Natural killer cell (primary cell): ENCODE measurements at regions not wholly inside any gene's neighbourhood (a gene's known extent, or its start where the extent isn't known, plus 50 kb on each side); places are given as distances from the start of the nearest gene placed in this dataset.

Experiments used
- ATAC-seq, 3 donors: fragments of 150-1000 bp in 2 of 3; fragments of 200-7000 bp in 1 of 3; cut with Tn5 transposase; 1 replicate in 1 of 3; 2 replicates in 2 of 3; pipeline ENCODE4 v1.10.0; 2021; ENCODE audit warnings: mild to moderate bottlenecking in 2 of 3, moderate library complexity in 2 of 3
- DNase-seq, 2 donors: peaks; one replicate each; pipeline versions ENCODE4 v3.0.0 to v3.0.0-alpha.2; 2013 to 2021; ENCODE audit warnings: mixed read lengths in 1 of 2
- H3K27ac ChIP-seq: one replicate; pipeline ENCODE4 v1.5.1; 2013; ENCODE audit warnings: mild to moderate bottlenecking, low read length
- H3K27me3 ChIP-seq: one replicate; pipeline ENCODE4 v1.6.1; 2013; ENCODE audit warnings: low read length; ENCODE audit not compliant: control insufficient read depth, insufficient read depth
- H3K36me3 ChIP-seq: one replicate; pipeline ENCODE4 v1.6.1; 2013; ENCODE audit warnings: low read length; ENCODE audit not compliant: control insufficient read depth, insufficient read depth
- H3K4me1 ChIP-seq: one replicate; pipeline ENCODE4 v1.6.1; 2013; ENCODE audit warnings: low read length; ENCODE audit not compliant: control insufficient read depth, insufficient read depth
- H3K4me3 ChIP-seq: one replicate; pipeline ENCODE4 v1.5.1; 2013; ENCODE audit warnings: low read length
- H3K9me3 ChIP-seq: one replicate; pipeline ENCODE4 v1.6.1; 2013; ENCODE audit warnings: low read length; ENCODE audit not compliant: control insufficient read depth, insufficient read depth
- H3K27ac Mint-ChIP-seq, 2 donors: one replicate each; pipeline ENCODE4 v1.8.0; 2022; ENCODE audit warnings: mild to moderate bottlenecking in 2 of 2, mixed read lengths in 2 of 2, moderate library complexity in 1 of 2
- H3K27me3 Mint-ChIP-seq, 2 donors: one replicate each; pipeline ENCODE4 v1.8.0; 2022; ENCODE audit warnings: low read depth in 2 of 2, mixed read lengths in 2 of 2
- H3K36me3 Mint-ChIP-seq: one replicate; pipeline ENCODE4 v1.8.0; 2022; ENCODE audit warnings: mixed read lengths
- H3K4me1 Mint-ChIP-seq, 2 donors: one replicate each; pipeline ENCODE4 v1.8.0; 2022; ENCODE audit warnings: mixed read lengths in 2 of 2
- H3K4me3 Mint-ChIP-seq: one replicate; pipeline ENCODE4 v1.8.0; 2022; ENCODE audit warnings: mild to moderate bottlenecking, moderate library complexity, mixed read lengths
- H3K9me3 Mint-ChIP-seq, 2 donors: one replicate each; pipeline ENCODE4 v1.8.0; 2022; ENCODE audit warnings: mixed read lengths in 2 of 2
- CTCF ChIP-seq: fragments of 200-600 bp; IDR thresholded peaks from one replicate; pipeline ENCODE4 v1.8.0; 2022; ENCODE audit warnings: antibody characterized with exemption
- WGBS: methylation state at CpG from one replicate; pipeline ENCODE4 v1.1.7; 2013; ENCODE audit warnings: missing lambda C conversion rate; ENCODE audit not compliant: insufficient coverage; 5-methylcytosine and 5-hydroxymethylcytosine counted together
- intact Hi-C: fragments of 100-400 bp; cut with micrococcal nuclease; formaldehyde crosslinking; loops from one replicate; pipeline ENCODE4 v1.14.2; 2022

GRCh38 chr13:80555796-80556678 lies 215.1 kb upstream of the SPRY2 start:
- 61% methylated on average over 5 of the region's 5 CpGs for WGBS

GRCh38 chr13:80552851-80553440 lies 212.0 kb upstream of the SPRY2 start:
- Histone ChIP-seq H3K27ac (no peak overlapping the region), H3K27me3 (no peaks in the 10 kb centered on the region), H3K9me3 (no peaks in the 10 kb centered on the region), H3K4me3 (no peak overlapping the region), H3K36me3 (no peaks in the 10 kb centered on the region), H3K4me1 (no peaks in the 10 kb centered on the region)
- TF ChIP-seq CTCF = no peak
- intact Hi-C loops = no loop called here
- DNase-seq (no peak), ATAC-seq (no peak)
- no peak overlapping the region for H3K27ac Mint-ChIP-seq
- H3K4me1 Mint-ChIP-seq = peaks cover 0 to 6% of the 10 kb centered on the region in 2 donors
- H3K4me3 Mint-ChIP-seq = no peak overlapping the region
- H3K9me3 Mint-ChIP-seq = no peaks in the 10 kb centered on the region
- 52% methylated on average over 3 of the region's 4 CpGs for WGBS
- no peaks in the 10 kb centered on the region for H3K36me3 Mint-ChIP-seq
- H3K27me3 Mint-ChIP-seq = no peaks in the 10 kb centered on the region

More at GRCh38 chr13:80555796-80556678, 215.1 kb upstream of the SPRY2 start:
- no peak overlapping the region for H3K4me3 Mint-ChIP-seq
- no peaks in the 10 kb centered on the region for H3K27me3 Mint-ChIP-seq
- H3K4me1 Mint-ChIP-seq = peaks cover 0 to 6% of the 10 kb centered on the region in 2 donors
- no peak for TF ChIP-seq CTCF
- Histone ChIP-seq H3K4me1 (no peaks in the 10 kb centered on the region), H3K27me3 (no peaks in the 10 kb centered on the region), H3K9me3 (no peaks in the 10 kb centered on the region), H3K27ac (no peak overlapping the region), H3K4me3 (no peak overlapping the region), H3K36me3 (no peaks in the 10 kb centered on the region)
- no peaks in the 10 kb centered on the region for H3K36me3 Mint-ChIP-seq
- intact Hi-C loops = no loop called here
- DNase-seq (no peak), ATAC-seq (no peak)
- H3K9me3 Mint-ChIP-seq = peaks cover 0 to 3% of the 10 kb centered on the region in 2 donors
- no peak overlapping the region for H3K27ac Mint-ChIP-seq

DNA sequence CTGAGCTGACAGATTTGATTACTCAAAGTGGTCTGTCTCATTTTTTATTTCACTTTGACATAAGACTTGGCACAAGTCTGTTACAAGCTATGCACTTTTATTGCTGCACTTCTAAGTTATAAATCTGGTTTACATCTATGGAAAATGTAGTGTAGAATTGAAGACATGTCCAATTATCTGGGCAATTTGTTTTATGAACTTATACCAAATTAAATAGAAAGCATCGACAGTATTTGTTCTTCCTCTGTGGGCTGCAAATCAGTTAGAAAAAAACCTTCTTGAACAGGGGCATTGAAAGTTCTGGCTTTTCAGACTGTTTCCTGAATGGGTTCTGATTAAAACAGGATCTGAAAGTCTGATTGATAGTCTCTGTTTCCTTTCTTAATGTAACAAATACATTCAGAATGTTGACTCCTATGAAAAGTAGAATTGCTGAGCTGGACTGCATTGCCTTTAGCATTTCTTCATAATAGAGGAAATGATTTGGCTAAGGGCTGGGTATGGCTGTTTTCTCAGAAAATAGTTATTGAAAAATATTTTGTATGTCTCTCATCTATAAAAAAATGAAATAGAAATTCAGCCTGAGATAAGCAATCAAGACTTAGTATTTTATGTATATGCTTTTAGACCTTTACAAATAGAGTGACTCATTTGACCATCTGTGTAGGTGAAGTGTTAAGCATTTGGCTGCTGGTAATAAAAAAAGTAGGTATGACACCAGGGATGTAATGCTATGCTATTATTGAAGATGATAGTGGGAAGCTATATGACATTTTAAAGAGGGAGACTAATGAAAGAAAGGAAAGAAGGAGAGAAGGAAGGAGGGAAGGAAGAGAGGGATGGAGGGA lies 210.9 kb upstream of the SPRY2 start:
- Mint-ChIP-seq H3K9me3 (no peaks in the 10 kb centered on the region), H3K27me3 (no peaks in the 10 kb centered on the region), H3K4me1 (peaks cover 0 to 6% of the 10 kb centered on the region in 2 donors), H3K4me3 (no peak overlapping the region), H3K27ac (no peak overlapping the region), H3K36me3 (no peaks in the 10 kb centered on the region)
- H3K36me3 ChIP-seq = no peaks in the 10 kb centered on the region
- H3K27ac ChIP-seq = no peak overlapping the region
- no peaks in the 10 kb centered on the region for H3K27me3 ChIP-seq
- no peak for TF ChIP-seq CTCF
- H3K4me3 ChIP-seq = no peak overlapping the region
- DNase-seq (no peak), ATAC-seq (no peak)
- H3K4me1 ChIP-seq = no peaks in the 10 kb centered on the region
- 0% methylated on average over 1 of the region's 1 CpG for WGBS
- intact Hi-C loops = no loop called here
- H3K9me3 ChIP-seq = no peaks in the 10 kb centered on the region
